ENCODE measurements at regions not wholly inside any gene's neighbourhood (a gene's known extent, or its start where the extent isn't known, plus 50 kb on each side); places are given as distances from the start of the nearest gene placed in this dataset.

DNA sequence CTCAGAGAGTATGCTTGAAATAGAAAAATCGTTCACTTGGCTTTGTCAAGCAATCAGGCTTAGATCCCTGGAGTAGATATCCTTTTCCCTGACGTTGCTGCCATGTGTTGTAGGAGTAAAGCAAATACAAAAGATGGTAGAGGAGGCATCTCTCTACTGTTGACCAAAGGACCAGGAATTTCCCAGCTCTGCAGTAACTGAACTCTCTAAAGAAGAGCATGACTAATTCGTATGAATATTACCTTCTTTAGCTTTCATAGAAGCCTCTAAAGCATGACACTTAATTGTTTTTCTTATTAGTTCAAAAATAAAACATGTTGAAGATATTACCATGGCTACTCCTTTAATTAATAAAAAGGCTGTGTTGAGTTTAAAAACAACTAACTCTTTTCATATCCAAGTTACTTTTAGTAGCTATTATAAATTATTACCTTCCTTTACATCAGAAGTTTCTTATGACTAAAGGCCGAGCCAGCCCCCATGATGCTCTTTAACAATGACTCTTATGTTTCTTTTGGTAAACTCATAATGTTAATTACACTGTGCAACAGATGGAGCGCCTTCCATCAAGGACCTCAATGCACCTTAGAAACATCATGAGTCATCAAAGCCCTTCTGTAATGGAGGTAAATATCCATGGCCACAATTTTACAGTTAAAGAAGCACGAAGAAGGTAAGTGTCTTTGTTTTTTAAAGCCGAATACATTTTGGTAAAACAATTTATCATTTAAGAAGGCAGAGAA lies 352.4 kb downstream of the KLF5 start:
- DNase-seq (ENCODE audit: low read depth, low spot score) = no peak

DNA sequence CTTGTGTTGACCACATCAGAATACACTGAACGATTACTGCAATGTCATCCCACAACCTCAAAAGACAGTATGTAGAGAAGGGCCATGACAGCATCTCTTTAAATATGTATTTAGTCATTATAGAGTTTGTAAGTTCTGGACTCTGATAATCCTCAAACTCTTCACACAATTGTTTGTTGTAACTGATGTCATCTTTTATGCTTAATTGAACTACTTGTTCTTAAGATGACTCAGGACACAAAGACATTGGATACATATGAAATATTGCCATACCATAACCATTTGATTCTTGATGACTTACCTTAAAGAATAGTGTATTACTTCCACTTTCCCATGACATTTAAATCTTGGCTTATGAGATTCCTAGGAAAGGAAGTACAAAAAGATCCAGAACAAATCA lies 347.6 kb downstream of the KLF5 start:
- DNase-seq (ENCODE audit: low read depth, low spot score) = no peak

DNA sequence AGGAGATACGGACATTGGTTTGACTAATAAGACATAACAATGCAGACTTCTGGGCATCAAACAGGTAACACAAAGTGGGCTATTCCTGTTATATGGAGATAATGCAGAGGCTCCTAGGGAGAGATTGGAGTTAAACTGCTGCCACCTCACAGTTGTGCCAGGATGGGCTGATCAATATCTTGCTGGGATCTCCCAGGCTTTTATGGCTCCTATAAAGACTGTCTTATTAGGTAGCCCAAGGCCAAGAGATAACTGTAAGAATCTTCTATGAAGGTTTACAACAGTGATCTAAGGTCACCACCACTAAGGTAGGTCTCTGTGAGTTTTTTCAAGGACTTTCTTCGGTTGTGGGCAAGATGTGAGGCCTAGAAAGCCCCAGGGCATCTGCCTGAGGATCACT lies 345.8 kb downstream of the KLF5 start:
- DNase-seq (ENCODE audit: low read depth, low spot score) = no peak

DNA sequence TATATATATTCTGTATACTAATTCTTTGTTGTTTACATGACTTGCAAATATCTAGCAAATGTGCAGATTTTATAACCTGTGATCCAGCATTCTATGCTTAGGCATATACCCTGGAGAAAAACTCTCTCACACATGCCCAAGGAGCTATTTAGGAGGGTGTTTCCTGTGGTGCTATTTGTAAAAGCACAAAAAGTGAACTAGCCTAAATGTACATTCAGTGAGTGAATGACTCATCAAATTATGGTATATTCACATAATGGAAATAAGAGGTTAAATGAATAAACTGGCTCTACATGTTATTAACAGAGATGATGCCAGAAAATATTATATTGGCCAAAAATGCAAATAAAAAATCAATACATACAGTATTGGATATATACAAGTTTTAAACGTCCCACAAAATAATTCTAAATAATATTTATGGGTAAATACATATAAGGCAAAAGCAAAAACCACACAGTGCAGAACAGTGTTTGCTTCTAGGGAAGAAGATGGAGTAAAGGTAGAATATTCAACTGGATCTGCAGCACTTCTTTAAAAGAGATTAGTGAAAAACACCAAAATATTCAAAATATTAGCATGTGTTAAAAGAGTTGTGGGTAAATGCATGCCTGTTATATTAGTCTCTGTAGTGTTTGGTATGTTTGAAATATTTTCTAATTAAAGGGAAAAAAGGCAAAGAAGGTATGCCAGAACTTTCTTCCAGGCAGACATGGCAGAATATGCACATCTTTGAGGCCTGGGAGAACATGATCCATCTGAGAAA lies 344.7 kb downstream of the KLF5 start:
- no peak for DNase-seq (ENCODE audit: low read depth, low spot score)

DNA sequence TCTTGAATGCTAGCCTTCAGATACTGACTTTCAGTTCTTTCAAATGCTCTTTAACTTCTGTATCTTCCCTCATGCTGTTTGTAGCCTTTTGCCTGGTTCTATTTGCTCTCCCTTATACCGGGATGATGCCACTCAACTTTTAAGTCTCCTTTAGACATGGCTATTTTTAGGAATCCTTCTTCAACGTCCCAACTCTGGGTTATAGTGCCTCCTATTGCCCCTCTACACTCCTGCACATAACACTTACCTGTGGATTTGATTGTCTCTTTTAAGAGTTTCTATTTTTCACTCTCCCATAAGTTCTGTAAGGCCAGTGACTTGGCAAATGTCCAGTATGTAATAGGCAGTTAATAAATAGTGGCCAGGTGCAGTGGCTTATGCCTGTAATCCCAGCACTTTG lies 343.0 kb downstream of the KLF5 start:
- DNase-seq (ENCODE audit: low read depth, low spot score) = no peak

DNA sequence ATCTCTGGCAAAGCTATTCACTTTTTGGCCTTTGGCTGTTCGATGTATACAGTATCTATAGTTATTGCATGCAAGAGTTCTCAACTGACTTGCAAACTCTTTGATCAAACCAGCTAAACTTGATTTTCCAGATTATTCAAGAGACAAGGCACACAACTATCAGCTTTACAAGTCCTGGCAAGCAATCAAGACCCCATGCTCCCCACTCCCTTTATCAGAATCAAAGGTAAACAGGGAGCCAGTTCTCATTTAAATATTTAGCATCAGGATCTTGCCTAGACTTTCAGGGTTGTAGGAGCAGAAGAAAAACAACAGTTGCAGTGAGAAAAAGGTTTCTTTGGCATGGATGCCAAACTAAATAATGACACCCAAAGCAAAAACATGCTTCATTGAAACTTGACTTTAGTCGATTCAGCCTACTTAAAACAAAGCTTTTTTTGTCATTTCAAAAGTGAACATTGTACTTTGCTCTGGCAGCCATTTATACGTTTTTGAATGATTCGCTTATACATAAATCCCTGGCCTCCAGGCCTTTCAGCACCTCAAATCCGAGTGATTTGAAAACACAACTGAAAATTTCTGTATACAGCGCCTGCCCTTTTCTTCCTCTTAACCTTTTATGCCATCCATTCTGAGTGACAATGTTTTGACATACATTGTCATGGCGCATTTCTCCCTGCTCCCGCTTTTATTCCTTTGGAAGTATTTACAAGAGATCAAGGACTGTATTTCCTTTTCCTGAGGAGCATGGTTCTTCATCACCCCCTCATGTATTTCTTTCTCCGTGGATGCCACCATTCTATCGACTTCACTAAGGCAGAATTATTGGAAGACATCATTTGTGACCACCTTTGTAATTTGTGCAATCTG lies 340.8 kb downstream of the KLF5 start:
- DNase-seq (ENCODE audit: low read depth, low spot score) = peak; percentile 10

DNA sequence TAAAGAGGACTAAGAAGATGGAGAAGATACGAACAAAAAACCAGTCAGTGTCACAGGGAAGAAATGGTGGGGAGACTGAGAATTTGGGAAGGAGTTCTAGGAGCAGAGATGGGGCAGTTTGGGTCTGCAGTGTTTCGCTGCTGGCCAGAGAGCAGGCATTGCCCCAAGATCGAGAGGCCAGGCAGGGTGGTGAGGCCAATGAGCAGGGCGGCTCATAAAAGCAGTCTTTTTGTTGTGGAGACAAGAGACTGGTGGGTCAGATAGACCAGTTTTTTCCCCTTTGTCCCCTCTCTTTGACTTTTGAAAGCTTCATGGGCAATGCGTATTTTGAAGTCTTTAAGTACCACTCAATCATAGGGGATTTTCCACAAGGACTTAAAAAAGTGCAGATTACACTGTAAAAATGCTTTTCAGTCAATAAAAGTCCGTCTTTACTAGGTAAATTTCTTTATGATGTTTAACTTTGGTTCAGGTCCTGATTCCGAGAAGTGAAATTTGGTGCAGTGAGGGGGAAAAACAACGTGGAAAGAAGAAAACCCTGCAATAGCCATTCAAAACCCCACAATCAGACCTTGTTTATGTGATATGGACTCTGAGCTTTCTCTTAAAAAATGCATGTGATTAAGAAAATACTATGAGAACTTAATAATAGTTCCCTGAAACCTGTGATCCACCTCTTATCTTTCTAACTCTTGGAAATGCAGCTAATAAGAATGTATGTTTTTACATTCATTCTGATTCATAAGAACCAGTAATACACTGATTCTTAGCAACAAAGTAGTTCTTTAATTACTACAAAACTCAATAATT lies 338.9 kb downstream of the KLF5 start:
- DNase-seq (ENCODE audit: low read depth, low spot score) = no peak

DNA sequence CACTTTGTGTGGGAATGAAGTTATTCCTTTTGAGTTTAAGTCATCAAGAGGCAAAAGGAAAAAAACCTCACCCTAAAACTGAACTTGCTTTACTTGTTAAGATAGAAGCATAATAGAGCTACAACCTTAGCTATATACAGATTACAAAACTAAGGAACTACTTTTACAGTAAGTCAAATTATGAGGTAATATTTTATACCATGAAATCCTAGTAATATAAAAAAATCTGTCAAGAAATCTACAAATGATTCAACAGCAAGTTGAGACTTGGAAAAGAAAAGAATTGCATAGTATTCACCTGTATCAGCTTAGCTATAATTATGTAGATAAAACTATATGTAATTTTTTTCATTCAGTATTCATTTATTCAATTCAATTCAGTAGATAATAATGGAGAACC lies 335.3 kb downstream of the KLF5 start:
- no peak for DNase-seq (ENCODE audit: low read depth, low spot score)

DNA sequence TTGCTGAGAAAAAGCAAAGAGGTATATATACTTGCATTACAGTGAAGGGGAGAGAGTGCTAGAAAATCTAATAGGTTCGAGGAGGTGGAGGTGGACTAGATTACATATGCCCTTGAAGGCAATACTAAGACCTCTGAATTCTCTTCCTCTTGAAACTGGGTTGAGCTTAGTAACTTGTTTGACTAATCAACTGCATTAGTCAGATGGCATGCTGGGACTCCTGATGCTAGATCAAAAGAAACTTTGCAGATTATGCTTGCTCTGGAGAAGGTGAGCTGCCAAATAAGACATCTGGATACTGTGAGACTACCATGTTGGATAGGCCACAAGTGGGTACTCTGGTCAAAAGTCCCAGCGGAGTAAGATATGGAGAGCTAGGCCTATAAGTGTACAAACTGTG lies 331.3 kb downstream of the KLF5 start:
- no peak for DNase-seq (ENCODE audit: low read depth, low spot score)

DNA sequence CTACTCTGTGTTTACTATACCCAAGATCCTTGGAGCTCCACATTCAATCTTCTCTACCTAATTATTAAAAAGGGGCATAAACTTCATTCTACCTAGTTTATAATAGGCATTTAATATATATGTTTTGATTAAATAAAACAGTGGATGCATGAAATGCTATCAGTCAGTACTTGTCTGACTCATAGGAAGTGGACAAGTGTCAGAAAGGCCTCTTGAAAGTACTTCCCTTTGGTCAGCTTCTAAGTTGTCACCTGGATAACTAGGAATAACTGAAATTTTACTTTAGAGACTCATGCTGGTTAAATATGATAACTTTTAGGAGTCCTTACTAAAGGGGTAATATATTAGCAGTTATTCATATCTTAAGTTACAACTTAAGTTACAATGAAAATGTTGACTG lies 329.8 kb downstream of the KLF5 start:
- DNase-seq (ENCODE audit: low read depth, low spot score) = no peak

DNA sequence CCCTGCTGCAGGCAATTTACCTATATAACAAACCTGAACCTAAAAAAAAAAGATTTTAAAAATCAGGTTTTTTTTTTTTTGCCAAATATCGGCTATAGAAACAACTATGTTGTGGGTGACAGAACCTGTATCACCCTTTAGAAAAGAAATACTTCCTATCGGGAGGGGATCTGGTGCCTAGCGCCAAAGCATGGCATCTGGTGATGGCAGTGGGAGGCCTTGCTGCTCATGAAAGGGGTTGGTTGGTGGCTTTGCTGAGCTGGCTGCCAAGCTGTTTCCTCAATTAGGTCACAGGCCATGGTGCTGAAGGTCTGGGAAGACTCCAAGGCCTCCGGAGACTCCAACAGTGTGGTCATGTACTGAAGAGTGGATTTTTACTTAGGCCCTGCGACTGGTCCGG lies 328.5 kb downstream of the KLF5 start:
- DNase-seq (ENCODE audit: low read depth, low spot score) = no peak

DNA sequence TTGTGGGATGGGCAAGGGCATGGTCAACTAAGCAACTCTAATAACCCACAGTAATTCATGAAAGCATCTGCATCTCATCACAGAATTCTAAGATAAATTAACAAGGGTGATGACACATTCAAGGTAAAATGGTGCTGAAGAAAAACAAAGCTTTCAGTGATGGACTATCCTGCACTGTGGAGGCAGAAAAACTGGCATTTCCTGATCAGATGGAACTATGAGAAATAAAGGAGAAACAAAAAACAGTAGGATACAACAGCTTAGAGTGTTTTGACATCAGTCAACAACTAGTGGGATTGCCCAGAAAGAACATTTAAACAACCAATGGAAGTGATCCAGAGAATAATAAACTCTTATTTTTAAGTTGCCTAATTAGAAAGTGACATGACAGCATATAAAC lies 327.0 kb downstream of the KLF5 start:
- no peak for DNase-seq (ENCODE audit: low read depth, low spot score)

DNA sequence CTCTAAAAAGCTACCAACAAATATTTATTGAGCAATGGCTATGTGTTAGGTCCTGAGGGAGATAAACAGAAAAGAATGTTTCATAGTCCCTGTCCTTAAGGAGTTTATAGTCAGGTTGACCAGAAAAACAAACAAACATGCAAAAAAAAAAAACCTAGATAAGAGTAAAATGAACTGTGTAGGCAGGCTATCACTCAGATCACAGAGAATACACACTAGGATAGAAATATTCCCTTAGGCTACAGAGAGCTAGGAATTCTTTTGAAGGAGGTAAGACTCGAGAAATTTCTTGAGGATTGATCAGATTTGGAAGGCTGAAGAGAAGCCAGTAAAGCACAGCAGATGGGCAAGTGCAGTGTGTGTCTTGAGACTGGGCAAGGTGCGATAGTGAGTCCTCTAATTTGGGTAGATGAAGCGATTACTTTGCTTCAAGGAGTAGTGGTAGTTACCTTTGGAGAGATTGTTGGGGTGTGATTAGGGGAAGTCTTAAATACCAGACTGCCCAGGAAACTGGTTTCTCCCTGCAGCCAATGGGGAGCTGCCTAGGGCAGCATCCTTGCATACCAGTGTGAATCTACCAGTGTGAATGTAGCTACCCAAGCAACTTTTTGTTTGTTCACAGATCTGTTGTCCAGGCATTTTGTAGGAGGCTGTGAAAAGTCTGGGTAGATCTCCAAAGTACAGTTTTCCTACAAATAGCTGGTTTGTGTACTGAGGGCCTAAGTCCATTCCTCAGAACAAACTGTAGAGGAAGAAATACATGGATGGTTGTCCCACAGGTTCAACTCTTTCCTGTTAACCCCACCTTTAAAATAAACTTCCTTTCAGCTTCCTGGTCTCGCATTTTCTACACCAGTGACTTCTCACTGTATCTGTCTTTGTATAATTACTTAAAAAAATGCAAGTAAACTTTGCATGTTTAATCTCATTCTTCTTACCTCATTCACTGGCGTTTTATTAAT lies 314.1 kb downstream of the KLF5 start:
- peak; percentile 16 for DNase-seq (ENCODE audit: low read depth, low spot score)

DNA sequence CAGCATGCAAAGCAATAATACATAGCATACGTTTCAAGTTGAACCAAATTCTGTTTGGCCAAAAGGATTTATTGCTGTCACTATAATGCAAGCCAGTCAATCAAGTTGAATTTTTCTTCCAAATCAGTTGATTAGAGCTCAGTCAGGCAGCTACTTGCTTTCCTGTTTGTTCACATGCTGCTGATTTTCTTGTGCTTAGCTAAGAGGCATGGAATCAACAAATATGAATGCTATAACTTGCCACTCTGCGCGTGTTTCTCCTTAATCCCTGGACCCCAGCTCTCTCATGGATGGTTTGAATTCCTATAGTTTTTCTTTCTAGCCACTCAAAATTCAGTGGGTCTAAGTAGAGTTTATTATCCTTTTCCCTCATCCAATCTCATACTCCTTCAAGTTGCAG lies 311.3 kb downstream of the KLF5 start:
- no peak for DNase-seq (ENCODE audit: low read depth, low spot score)

DNA sequence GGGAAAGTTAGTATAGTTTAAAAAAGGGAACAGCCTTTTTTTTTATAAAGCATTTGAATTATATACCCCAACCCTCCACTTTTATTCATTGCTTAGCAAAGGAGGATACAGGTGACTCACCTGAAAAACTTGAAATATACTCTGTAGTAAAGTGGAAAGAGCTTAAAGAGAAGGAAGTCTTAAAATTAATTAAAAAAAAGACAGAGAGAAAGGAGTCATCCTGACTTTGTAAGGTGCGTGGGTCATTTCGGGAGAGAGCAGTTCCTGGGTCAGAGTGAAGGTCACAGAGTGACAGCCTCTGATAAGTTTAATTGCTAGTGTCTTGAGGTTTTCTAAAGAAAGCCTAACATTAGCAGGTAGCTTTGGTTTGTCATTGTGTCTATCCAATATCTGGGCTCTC lies 310.3 kb downstream of the KLF5 start:
- no peak for DNase-seq (ENCODE audit: low read depth, low spot score)

DNA sequence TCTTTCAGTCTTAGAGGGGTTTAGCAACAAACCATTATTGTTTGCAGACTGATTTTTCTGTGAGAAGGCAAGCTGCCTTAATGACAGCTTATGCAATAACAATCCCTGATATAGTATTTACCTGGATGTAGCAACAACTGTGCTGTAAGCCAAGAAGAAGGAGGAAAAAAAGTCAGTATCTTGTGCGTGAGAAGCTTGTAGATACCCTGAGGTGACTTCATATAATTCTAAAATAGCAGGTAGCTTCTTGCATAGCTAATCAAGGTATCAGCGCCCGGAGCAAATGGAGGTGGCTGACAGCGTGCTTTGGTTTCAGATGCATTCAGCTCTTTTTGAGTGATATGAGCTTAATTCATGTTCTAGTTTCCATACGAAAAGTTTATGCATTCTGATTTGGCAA lies 309.8 kb downstream of the KLF5 start:
- no peak for DNase-seq (ENCODE audit: low read depth, low spot score)

DNA sequence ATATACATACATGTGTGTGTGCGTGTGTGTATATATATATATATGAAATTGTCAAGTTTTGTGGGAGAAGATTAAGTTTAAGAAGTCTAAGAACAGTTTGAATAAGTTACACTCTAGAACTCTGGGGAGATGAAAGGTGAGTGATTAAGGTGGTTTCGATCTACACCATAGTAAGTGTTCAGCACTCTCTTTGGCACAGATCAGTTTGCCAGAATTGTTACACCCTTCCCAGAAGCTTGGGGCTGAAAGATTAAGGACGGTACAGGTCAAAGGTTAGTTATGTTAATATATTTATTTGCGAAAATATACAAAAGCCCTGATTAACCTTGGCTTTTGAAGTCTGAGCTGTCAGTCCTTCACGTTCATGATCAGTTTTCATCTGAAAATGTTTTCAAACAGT lies 309.1 kb downstream of the KLF5 start:
- no peak for DNase-seq (ENCODE audit: low read depth, low spot score)

DNA sequence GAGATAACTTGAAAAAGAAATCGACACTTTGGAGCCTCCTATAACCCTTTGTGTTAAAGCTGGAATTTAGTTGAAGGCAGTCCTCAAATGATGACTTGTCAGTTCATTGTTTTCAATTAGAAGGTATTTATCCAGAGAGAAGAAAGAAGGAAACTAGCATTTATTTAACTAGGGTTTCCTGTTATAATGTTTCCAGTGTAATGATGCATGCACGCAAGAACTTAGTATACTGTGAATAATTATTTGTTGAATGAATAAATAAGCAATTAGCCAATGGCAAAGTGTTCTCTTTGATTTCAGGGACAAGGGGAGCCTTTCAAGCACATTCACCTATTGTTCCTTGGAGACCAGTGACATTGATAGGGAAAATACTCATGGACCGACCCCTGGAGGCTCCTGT lies 307.4 kb downstream of the KLF5 start:
- DNase-seq (ENCODE audit: low read depth, low spot score) = peak; percentile 18

DNA sequence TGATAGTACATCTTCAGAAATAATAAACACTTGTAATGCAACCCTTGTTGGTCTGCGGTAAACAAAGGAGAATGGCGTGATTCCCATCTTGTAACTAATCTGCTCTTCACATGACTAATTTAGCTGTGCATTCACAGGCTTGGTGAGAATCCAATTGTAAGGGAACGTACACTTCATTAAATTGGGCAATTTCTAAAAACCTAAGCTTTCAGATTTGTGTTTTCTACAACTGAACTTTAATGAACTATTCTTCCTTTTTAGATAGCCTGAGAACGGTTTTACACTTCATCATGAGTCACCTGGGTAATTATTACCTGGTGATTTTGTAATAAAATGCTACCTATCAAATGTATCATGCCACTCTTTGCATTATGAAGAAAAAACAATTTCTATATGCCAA lies 306.9 kb downstream of the KLF5 start:
- no peak for DNase-seq (ENCODE audit: low read depth, low spot score)

DNA sequence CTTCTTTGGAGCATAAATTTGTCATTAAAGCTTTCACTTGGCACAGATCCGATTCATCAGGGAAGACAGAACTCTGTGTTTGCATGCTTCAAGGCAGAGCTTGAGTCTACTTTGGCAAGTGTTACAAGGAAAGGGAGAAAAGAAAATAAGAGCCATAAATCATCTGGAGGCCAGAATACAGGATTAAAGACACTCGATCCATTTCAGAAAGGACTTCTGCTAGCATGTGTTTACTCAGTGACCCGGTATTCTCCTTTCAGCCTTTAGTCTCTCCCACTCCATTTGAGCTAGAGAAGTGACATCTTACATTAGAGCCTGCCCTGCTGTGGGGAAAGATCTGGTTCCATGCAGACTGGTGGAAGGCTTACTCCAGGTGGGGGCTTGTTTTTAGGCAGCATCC lies 306.4 kb downstream of the KLF5 start:
- DNase-seq (ENCODE audit: low read depth, low spot score) = no peak

All from ELF-1 (cell line).